Activated CD4-positive, CD25-positive, alpha-beta regulatory T cell treated with anti-CD3 and anti-CD28 coated beads, Interleukin-2, amount 50 U/mL, for 72 hours (primary cell): ENCODE measurements at regions not wholly inside any gene's neighbourhood (a gene's known extent, or its start where the extent isn't known, plus 50 kb on each side); places are given as distances from the start of the nearest gene placed in this dataset.
"Not testable (repeated sequence)": the region's sequence is repeated elsewhere in the genome, so short reads cannot be mapped to it uniquely, and the experiment has no call there.

Experiments used
- DNase-seq: peaks from one replicate; pipeline ENCODE4 v3.0.0; 2021

DNA sequence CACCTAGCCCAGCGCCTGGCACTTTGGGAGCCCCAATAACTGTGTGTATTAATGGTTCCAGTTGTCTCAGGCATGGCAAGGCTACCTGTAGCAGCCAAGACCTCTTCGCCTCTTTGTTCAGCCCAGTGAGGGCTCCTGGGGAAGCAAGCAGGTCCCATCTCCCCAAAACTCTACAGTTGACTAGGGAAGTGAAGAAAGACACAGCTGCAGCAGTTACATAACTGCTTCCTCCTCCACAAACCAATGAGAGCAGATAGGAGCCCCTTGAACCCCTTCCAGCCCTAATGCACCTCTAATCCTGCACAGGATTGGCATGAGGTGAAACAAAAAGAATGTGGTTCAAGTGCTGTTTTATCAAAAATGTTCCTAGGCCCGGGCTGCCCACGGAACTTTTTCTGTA is 100.5 kb downstream of the SYF2 start:
- no peak for DNase-seq

DNA sequence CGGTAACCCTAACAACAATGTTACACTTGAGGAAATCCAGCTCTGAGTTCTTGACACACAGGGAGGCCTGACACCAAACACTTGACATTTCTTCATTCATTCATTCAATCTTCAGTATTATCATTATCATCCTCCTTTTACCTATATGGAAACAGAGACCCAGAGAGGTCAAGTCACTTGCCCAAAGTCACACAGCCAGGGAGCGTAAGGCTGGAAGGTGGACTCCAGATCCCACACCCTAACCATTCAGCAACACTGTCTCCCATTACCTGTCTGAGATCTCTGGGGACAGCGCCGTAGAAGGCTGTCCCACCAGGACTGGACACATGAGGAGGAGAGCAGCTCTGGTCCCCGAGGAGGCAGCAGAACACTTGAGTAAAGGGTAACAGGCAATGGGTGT is 101.4 kb downstream of the SYF2 start:
- no peak for DNase-seq

DNA sequence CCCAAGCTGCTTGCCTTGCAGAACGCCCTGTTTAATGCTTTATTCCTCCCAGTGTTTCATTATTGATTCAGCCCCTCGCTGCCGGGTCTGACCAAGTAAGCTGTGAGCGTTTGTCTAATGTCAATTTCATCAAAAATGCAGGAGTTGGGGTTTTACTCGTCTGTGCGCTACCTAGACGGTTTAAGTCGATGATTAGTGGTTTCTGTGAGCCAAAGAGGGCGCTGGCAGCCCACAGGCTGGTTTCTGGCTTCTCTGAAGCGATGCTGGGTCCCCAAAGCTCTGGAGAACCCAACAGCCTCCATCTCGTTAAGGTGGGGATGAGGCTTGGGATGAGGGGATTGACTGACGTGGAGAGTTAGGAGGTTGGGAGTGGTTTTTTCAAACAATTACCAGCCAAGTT is 102.9 kb downstream of the SYF2 start:
- DNase-seq = no peak

DNA sequence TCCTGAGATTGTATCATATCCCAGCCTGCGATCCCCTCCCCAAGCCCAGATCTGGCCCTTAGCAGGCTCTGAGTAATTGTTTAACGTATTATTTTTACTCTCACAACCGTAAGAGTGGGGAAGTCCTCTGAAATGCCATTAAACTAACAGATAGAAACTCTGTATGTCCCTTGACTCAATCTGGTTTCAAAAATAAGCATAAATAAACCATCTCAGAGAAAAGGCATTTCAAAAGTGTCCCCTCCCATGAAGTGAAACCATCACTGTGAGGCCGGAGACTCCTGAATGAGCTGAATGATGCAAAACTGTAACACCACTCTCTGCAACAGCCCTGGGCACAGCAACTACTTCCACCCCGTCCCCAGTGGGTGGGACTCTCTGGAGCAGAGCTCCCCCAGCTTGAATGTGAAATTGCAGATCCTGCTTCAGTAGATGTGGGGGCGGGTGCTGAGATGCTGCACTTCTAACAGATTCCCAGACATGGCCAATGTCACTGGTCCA is 104.1 kb downstream of the SYF2 start:
- DNase-seq = no peak

DNA sequence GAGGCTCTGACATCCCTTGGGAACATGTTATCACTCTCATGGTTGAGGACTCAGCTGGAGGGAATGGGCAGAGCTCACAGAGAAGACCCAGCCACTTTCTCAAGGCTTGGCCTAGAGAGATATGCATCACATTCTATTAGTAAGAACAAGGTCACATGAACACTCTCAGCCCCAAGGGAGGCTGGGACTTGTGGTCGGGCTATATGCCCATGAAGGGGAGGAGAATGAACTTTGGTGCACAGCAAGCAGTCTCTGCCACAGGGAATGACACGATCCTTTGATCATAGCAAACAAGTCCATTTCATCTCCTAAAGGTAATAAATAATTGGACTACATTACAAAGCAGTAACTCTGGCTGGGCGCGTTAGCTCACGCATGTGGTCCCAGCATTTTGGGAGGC is 105.7 kb downstream of the SYF2 start:
- no peak for DNase-seq

DNA sequence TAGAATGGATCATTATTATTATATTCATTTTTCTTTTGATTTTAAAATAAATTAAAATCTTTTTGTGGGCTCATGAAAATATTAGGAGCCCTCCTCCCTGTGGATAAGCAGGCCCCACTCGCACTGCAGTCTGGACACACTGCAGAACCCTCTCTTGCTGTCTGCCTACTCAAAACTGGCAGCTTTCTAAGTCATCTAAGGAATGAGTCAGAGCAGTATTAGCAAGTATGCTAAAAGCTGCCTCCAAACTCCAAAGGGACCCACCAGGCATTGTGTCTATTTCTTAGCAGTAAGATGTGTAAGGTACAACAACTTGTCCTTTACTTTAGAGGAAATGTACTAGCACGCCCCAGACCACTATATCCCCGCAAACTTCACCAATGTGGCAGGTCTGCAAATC is 108.8 kb downstream of the SYF2 start:
- no peak for DNase-seq

DNA sequence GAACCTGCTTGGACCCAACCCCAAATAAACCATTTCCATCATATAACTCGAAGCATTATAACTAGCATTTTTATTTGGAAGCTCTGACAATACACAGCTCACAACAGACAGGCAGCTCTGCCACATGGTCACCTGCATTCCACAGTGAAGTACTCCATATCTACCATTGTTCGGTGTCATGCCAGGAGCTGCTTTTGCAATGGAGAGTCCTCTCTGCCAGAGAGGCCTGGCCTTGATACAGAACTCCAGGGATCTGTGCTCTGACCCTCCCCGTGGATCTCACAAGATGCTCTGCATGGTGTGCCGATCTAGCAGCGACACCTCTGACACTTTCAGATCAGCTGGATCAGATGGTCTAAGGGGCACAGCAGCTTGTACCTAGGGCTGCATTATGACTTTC is 109.6 kb downstream of the SYF2 start:
- no peak for DNase-seq

DNA sequence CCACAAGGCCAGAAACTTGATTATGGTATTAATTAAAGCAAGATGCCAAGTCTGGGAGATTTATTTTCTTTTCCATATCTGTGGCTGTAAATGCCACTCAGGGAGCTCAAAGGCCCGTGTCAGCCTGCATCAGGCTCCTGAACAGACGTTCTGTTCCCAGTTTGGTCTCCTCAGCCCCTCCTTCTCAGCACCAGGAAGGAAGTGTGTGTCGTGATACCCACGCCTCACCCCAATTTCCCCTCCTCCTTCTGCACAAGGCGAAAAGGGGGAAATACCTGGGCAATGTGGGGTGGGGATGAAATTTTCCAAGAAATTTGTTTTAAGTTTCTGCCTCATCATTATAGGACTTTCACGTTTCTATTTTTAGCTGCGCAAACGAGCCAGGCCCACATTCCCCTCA is 112.0 kb downstream of the SYF2 start:
- DNase-seq = no peak

DNA sequence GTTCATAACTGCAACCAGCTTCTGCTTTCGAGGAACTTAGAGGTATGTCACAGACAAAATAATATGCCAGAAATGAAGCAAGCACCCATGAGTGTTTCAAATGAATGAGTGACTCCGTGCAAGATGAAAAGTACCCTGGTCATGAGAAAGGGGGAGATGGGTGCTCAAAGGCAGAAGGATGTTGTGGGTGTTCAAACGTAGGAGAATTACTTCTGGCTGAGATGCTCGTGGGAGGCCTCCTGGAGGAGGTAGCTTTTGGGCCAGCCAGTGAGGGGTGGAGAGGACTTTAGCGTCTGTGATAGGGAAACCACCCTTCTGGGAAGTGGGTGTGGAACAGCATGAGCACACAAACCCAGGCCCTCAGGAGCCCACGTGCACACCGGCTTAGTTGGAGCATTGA is 113.8 kb downstream of the SYF2 start:
- no peak for DNase-seq

DNA sequence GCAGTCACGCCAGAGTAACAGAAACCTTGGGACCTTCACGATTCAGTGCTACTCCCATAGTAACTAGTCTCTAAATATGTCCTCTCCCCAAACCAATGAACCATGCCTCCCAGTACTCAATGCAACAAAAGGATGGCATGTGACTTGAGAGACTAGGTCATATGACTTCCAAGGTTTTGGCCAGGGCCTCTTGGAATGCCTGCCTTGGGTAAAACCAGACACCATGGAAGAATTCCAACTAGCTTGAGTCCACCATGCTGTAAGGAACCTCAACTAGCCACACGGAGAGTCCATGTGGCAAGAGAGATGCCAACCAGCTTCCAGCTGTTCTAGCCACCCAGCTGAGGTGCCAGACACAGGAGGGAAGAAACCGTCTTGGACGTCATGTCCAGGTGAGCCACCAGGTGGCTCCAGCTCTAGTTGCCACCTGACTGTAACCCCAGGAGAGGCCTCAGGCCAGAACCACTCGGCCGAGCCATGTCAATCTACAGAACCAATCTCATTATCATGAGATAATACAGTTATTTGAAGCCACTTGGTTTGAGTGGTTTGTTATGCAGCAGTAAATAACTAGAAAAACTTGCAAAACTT is 115.0 kb downstream of the SYF2 start:
- no peak for DNase-seq

DNA sequence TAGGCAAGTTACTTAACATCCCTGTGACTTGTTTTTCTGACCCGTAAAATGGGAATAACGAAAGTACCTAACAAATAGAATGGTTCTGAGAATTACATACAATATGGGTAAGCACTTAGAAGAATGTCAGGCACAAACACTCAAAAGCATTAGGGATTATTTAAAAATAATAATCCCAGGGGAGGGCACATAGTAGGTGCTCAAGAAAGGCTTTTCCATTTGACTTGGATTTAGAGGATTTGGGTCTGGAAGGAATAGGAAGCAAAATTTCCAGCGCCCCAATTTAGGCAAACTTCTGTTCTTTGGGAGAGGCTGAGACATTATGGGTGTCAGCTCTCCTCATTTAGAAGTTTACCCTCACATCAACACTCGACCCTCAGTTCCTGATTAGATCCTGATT is 115.5 kb downstream of the SYF2 start:
- no peak for DNase-seq

DNA sequence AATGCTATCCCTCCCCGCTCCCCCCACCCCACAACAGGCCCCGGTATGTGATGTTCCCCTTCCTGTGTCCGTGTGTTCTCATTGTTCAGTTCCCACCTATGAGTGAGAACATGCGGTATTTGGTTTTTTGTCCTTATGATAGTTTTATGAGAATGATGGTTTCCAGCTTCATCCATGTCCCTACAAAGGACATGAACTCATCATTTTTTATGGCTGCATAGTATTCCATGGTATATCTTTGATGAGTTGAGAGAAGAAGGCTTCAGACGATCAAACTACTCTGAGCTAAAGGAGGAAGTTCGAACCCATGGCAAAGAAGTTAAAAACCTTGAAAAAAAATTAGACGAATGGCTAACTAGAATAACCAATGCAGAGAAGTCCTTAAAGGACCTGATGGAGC is 116.2 kb downstream of the SYF2 start:
- not testable (repeated sequence) for DNase-seq

DNA sequence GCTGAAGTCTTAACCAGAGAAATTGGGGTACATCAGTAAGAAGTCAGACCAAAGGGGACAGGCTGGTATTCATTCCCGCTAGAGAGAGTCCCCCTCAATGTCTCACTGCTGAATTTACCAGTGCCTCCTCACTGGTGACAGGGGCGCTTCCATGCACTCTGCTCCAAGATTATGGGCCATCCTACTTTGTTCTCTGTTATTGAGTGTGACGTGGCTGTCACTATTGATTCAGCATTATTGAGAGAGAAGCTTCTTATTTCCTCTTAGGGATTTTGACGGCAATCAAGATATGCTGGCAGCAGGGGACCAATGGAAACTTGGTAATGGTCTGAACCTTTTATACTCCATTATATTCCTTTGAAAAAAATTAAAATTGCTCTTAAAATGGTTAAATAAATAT is 118.6 kb downstream of the SYF2 start:
- no peak for DNase-seq

DNA sequence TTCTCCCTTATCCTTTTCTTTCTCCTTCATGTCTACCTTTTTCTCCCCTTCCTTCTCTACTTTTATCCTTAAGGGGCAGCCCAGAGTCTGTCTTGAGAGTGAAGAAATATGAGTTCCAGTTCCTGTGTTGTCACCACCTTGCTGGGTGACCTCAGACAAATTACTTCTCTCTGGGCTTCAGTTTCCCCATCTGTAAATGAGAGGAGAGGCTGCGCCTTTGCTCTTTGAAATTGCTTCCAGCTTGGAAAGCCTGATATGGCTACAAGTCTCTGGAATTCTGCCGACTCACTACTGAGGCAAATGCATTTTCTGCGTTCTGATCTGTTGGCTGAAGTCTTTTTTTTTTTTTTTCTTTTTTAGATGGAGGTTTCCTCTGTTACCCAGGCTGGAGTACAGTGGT is 119.2 kb downstream of the SYF2 start:
- DNase-seq = no peak

DNA sequence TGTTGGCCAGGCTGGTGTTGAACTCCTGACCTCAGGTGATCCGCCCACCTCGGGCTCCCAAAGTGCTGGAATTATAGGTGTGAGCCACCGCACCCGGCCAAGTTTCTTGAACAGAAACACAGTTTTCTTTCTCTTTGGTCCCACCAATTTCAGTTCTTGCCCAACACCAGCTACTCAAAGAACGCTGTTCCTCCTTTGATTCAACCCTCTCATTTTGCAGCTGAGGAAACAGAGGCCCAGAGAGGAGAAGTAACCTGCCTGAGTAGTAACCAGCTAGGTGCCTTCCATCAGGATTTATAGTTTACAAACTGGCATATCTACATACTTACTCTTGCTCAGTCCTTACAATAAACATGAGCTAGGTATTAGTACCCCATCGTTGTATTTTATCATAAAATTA is 119.9 kb downstream of the SYF2 start:
- DNase-seq = no peak

DNA sequence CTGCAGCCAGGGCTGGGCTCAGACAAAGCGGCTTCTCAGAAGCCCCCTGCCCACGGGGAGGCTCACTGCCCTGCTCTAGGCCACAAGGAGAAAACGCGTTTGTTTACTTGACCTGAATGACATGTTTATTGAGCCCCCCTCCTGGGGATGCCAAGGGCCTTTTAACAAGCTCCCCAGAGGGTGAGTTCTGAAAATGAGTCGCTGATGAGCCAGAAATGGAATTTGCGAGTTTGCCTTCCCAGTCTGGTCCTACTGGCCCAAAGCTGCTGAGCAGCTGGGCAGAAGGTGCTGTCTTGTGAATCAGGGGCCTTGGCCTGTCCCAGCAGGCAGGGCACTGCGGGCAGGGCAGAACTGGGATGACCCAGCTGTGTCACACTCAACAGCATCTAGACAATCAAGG is 120.6 kb downstream of the SYF2 start:
- no peak for DNase-seq

DNA sequence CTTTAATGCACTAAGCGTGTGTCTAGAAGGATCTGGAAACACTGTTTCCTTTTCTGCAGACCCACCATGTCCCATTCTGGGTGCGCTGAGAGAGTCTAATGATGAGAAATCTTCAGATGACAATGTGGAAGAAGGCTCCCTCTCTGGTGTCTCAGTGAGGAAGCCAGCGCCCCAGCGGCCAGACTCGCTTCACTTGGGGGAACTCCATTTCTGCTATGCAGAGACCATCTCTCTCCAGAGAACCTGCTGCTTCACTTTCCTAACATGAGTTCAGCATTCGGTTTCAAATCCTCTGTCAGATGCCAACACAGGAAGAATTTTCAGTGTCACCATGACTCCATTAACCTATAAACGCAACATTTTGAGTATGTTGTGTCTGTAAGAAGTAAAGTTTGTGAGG is 121.8 kb downstream of the SYF2 start:
- DNase-seq = no peak

DNA sequence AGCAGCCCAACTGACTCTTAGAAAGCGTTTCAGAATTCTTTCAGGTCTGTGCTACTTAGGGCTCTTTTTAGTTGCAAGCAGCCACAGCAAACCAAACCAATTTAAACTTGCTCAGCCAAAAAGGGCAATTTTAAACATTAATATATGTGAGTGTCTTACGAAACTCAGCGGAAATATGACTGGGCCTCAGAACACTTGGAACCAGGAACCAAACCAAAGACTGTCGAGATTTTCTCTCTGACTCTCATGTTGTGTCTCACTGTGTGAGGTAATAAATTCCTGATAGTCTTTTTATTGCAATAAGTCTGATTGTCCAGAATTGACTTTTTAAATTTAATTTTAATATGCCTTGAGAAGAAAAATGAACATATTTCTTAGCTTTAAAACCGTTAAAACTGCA is 122.3 kb downstream of the SYF2 start:
- DNase-seq = no peak

DNA sequence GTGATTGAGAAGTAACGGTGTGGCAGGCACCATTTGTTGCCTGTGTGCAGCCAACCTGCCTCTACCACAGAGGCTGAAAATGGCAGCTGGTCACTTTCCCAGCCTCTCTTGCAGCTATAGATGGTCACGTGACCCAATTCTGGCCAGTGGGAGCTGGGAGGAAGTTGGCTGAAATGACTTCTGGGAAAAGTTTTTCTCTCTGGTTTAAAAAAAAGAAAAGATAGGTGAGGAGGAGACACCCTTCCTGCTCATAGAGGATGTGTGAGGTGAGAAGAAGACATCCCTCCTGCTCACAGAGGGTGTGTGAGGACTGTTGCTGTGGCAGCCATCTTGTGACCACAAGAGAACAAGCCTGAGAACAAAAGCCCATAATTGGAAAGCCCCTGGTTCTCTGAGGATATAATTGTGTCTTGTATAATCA is 122.8 kb downstream of the SYF2 start:
- DNase-seq = no peak

DNA sequence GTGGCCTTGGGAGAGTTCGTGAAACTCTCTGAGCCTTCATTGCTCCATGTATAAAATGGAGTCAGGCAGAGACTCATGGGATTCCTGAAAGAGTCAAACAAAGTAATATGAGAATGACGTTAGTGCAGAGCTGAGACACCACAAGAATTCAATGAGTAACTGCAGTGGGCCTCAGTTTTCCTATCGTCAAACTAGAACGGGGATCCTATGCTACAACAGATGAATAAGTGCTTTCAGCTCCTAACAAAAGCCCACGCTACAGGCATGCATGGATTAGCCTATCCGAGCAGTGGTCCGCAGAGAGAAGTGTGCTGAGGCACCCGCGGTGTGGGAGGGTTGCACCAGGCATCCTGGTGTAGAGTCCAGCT is 124.7 kb downstream of the SYF2 start:
- DNase-seq = no peak

DNA sequence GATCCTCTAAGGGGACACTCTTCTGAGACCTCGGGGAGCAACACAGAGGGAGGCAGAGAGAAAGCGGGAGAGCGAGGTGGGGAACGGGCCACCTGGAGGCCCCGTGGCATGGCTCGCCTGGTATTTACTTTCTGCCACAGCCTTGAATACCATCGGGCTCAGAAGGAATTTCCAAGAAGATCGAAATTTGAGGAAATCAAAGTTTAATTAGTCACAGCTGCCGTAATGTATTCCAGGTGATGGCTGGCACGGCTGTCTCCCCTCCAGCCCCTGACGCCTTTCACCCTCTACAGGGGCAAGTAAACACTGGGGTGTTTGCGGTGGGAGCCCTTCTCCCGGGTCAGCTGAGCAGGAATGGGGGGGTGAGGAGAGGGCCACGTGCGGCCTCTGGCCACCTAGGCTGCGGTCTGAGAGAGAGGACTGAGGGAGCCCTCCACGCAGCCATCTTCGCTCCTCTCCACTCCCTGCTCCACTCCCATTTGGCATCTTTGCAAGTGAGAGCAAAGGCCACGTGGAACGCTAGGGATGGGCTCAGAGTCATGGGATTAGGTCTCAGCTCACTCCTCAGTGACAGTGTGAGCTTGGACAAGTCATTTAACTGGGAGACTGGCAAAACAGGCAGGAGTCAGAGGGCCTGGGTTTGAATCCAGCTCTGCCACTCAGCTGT is 125.2 kb downstream of the SYF2 start:
- DNase-seq = no peak

DNA sequence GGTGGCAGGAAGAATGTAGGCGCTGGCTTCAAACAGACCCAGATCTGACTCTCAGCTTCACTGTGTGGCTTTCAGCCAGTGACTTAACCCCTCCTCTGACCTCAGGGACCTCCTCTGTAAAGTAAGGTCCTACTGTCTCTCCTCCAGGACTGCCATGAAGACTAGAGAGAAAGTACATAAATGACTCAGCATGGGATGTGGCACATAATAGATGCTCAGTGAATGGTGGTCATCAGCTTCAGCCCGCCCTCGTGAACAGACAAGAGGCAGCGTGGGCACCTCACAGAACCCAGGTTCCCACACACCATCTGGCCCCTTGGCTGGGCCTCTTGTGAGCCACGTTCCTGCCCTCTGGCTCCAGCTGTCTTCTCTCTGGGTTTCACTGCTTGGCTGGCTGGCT is 126.0 kb downstream of the SYF2 start:
- no peak for DNase-seq

DNA sequence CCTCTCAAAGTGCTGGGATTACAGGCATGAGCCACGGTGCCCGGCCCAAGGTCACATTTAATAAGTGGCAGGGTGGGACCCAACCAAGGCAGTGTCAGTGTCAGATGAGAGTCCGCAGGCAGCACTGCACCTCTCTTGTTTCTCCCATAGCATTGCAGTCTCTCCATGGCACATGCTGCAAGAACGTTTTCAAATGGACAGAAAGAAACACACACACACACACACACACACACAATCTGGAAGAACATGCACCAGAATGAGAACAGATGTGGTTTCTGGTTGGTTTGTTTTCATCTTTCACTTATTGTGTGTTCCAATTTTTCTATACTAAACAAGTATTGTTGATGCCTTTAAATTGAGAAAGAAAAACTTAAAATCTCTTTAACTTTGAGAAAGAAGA is 126.5 kb downstream of the SYF2 start:
- no peak for DNase-seq

DNA sequence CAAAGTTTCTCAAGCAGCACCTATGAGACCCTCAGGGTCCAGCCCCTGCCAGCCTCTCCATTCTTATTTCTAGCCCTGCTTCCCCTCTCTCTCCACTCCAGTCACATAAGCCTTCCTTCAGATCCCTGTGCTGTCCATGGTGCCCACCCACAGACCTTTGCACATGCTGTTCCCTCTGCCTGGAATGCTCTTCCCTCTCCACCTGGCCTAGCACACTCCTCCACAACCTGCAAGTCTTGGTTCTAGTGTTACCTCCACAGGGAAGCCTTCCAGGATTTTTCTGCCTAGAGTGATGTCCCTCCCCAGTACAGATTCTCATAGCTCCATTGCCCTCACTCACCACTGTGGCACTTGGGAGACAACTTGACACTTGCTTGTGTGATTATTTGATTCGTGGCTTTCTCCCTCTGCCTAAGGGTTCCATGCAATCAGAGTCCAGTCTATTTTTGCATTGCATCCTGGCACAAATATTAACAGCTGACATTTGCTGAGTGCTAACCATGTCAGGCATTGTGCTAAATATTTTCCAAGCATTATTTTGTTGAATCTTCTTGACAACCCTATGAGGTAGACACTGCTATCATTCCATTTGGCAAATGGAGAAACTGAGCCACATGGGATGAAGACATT is 127.3 kb downstream of the SYF2 start:
- no peak for DNase-seq
